Endothelial cell (in vitro differentiated cells): ENCODE measurements at regions not wholly inside any gene's neighbourhood (a gene's known extent, or its start where the extent isn't known, plus 50 kb on each side); places are given as distances from the start of the nearest gene placed in this dataset.

Experiments
- DNase-seq: peaks from one replicate; pipeline ENCODE4 v3.0.0; 2021; ENCODE audit warnings: low spot score
- H3K27ac Mint-ChIP-seq: one replicate; pipeline ENCODE4 v1.8.0; 2021; ENCODE audit warnings: mixed read lengths, inconsistent platforms; ENCODE audit not compliant: unreplicated experiment
- H3K27me3 Mint-ChIP-seq: one replicate; pipeline ENCODE4 v1.8.0; 2021; ENCODE audit warnings: mild to moderate bottlenecking, moderate library complexity, mixed read lengths, inconsistent platforms; ENCODE audit not compliant: unreplicated experiment
- H3K36me3 Mint-ChIP-seq: one replicate; pipeline ENCODE4 v1.8.0; 2021; ENCODE audit warnings: mild to moderate bottlenecking, low read depth, mixed read lengths, inconsistent platforms; ENCODE audit not compliant: unreplicated experiment
- H3K4me1 Mint-ChIP-seq: one replicate; pipeline ENCODE4 v1.8.0; 2021; ENCODE audit warnings: mild to moderate bottlenecking, mixed read lengths, inconsistent platforms; ENCODE audit not compliant: unreplicated experiment
- H3K4me3 Mint-ChIP-seq: one replicate; pipeline ENCODE4 v1.8.0; 2021; ENCODE audit warnings: mild to moderate bottlenecking, mixed read lengths, inconsistent platforms; ENCODE audit not compliant: unreplicated experiment
- H3K9me3 Mint-ChIP-seq: one replicate; pipeline ENCODE4 v1.8.0; 2021; ENCODE audit warnings: mixed read lengths, inconsistent platforms; ENCODE audit not compliant: unreplicated experiment
- CTCF ChIP-seq: fragments of 200-600 bp; sonication (generic); IDR thresholded peaks from one replicate; pipeline ENCODE4 v1.5.0; 2021; ENCODE audit warnings: antibody characterized with exemption; ENCODE audit not compliant: unreplicated experiment

- Mint-ChIP-seq H3K27ac (no peak overlapping the region), H3K4me1 (no peaks in the 10 kb centered on the region)
Observed at GRCh38 chr13:108003626-108004025, 211.7 kb downstream of the LIG4 start.

GRCh38 chr13:108000998-108001397 is 214.3 kb downstream of the LIG4 start:
- no peaks in the 10 kb centered on the region for H3K9me3 Mint-ChIP-seq
- no peak overlapping the region for H3K4me3 Mint-ChIP-seq
- no peaks in the 10 kb centered on the region for H3K36me3 Mint-ChIP-seq
- DNase-seq, result no peak
- TF ChIP-seq CTCF, result no peak
- no peak overlapping the region for H3K27ac Mint-ChIP-seq
- H3K27me3 Mint-ChIP-seq, result peaks cover 3% of the 10 kb centered on the region
- peaks cover 7% of the 10 kb centered on the region for H3K4me1 Mint-ChIP-seq

More at GRCh38 chr13:108003626-108004025, 211.7 kb downstream of the LIG4 start:
- H3K36me3 Mint-ChIP-seq, result no peaks in the 10 kb centered on the region
- H3K27me3 Mint-ChIP-seq, result peaks cover 3% of the 10 kb centered on the region
- no peaks in the 10 kb centered on the region for H3K9me3 Mint-ChIP-seq
- no peak overlapping the region for H3K4me3 Mint-ChIP-seq
- DNase-seq, result no peak
- no peak for TF ChIP-seq CTCF

- no peaks in the 10 kb centered on the region for H3K9me3 Mint-ChIP-seq
- DNase-seq, result no peak
- peaks cover 7% of the 10 kb centered on the region for H3K4me1 Mint-ChIP-seq
- H3K4me3 Mint-ChIP-seq, result no peak overlapping the region
- TF ChIP-seq CTCF, result no peak
- no peaks in the 10 kb centered on the region for H3K36me3 Mint-ChIP-seq
- H3K27me3 Mint-ChIP-seq, result peaks cover 3% of the 10 kb centered on the region
- no peak overlapping the region for H3K27ac Mint-ChIP-seq
Observed at GRCh38 chr13:107999751-108000150, 215.6 kb downstream of the LIG4 start.

- no peaks in the 10 kb centered on the region for H3K36me3 Mint-ChIP-seq
- no peak overlapping the region for H3K27ac Mint-ChIP-seq
- no peak overlapping the region for H3K4me3 Mint-ChIP-seq
- H3K27me3 Mint-ChIP-seq, result no peaks in the 10 kb centered on the region
- no peak for DNase-seq
- no peak for TF ChIP-seq CTCF
- H3K4me1 Mint-ChIP-seq, result peaks cover 7% of the 10 kb centered on the region
- H3K9me3 Mint-ChIP-seq, result no peaks in the 10 kb centered on the region
Observed at GRCh38 chr13:107994137-107994536, 221.2 kb downstream of the LIG4 start.

GRCh38 chr13:107993239-107993949 is 221.9 kb downstream of the LIG4 start:
- H3K27me3 Mint-ChIP-seq, result no peaks in the 10 kb centered on the region
- no peaks in the 10 kb centered on the region for H3K36me3 Mint-ChIP-seq

More at GRCh38 chr13:107993239-107993949, 221.9 kb downstream of the LIG4 start:
- Mint-ChIP-seq H3K4me3 (no peak overlapping the region), H3K9me3 (no peaks in the 10 kb centered on the region), H3K27ac (no peak overlapping the region), H3K4me1 (peaks cover 7% of the 10 kb centered on the region)
- TF ChIP-seq CTCF, result no peak
- DNase-seq, result no peak
